PC-3 (cell line): ENCODE measurements at regions not wholly inside any gene's neighbourhood (a gene's known extent, or its start where the extent isn't known, plus 50 kb on each side); places are given as distances from the start of the nearest gene placed in this dataset.

Experiments
- EZH2 ChIP-seq: fragments of 300-600 bp; sonication (generic); IDR thresholded peaks from one replicate; pipeline ENCODE4 v1.6.1; 2017; ENCODE audit warnings: antibody characterized with exemption, mild to moderate bottlenecking, low read length; ENCODE audit not compliant: unreplicated experiment
- EZH2phosphoT487 ChIP-seq: fragments of 300-600 bp; sonication (generic); IDR thresholded peaks from 2 replicates; pipeline ENCODE4 v1.6.1; 2018; ENCODE audit warnings: mild to moderate bottlenecking, antibody characterized with exemption, low read length, borderline replicate concordance
- TF ChIP-seq, protein P1 (sequence below): fragments of 300-600 bp; sonication (generic); conservative IDR thresholded peaks from 2 replicates; pipeline ENCODE4 v1.5.1; 2017; ENCODE audit warnings: antibody characterized with exemption, low read depth, mild to moderate bottlenecking, low read length

DNA sequence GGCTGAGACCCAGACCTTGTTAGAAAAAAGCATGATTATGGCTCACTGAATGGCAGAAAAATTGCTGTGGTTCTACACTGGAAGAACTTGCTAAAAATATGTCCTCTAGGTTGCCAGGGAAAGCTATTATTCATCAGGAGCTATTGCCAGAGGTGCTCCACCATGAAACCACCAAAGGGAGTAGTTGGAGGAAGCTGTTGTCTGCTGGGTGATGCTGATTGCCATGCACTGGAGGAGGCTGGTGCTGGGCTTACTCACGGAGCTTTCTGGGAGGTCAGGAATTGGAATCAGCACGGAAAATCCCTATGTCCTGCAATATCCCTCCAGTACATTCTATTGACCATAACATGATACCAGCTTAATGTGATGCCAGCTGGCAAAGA, 199.6 kb upstream of the ZBED5 start:
- TF ChIP-seq, protein P1, sequence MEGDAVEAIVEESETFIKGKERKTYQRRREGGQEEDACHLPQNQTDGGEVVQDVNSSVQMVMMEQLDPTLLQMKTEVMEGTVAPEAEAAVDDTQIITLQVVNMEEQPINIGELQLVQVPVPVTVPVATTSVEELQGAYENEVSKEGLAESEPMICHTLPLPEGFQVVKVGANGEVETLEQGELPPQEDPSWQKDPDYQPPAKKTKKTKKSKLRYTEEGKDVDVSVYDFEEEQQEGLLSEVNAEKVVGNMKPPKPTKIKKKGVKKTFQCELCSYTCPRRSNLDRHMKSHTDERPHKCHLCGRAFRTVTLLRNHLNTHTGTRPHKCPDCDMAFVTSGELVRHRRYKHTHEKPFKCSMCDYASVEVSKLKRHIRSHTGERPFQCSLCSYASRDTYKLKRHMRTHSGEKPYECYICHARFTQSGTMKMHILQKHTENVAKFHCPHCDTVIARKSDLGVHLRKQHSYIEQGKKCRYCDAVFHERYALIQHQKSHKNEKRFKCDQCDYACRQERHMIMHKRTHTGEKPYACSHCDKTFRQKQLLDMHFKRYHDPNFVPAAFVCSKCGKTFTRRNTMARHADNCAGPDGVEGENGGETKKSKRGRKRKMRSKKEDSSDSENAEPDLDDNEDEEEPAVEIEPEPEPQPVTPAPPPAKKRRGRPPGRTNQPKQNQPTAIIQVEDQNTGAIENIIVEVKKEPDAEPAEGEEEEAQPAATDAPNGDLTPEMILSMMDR, result no peak
- TF ChIP-seq EZH2phosphoT487 (no peak), EZH2 (no peak)
